Neural cell (in vitro differentiated cells): ENCODE measurements at regions not wholly inside any gene's neighbourhood (a gene's known extent, or its start where the extent isn't known, plus 50 kb on each side); places are given as distances from the start of the nearest gene placed in this dataset.

Experiments
- H2AFZ ChIP-seq: fragments of 200-600, 300-800 bp; sonication (generic), shearing (Covaris generic); 2 replicates; pipeline ENCODE4 v1.6.0; 2014; ENCODE audit warnings: low read depth, mild to moderate bottlenecking, antibody characterized with exemption, low read length, moderate library complexity
- H3F3A ChIP-seq: fragments of 200-600 bp; shearing (Covaris generic); 2 replicates; pipeline ENCODE4 v1.6.1; 2016; ENCODE audit warnings: mild to moderate bottlenecking, moderate library complexity, mixed read lengths, antibody characterized with exemption, low read length; ENCODE audit not compliant: insufficient read depth, poor library complexity, severe bottlenecking
- H3K27ac ChIP-seq: fragments of 200-600, 300-800 bp; sonication (generic), shearing (Covaris generic); 2 replicates; pipeline ENCODE4 v1.5.1; 2014; ENCODE audit warnings: mild to moderate bottlenecking, low read length, moderate library complexity
- H3K27me3 ChIP-seq: fragments of 300-800, 200-600 bp; sonication (generic), shearing (Covaris generic); 2 replicates; pipeline ENCODE4 v1.6.0; 2014; ENCODE audit warnings: mild to moderate bottlenecking, low read depth, low read length, moderate library complexity; ENCODE audit not compliant: insufficient read depth
- H3K36me3 ChIP-seq: fragments of 300-800, 200-600 bp; sonication (generic), shearing (Covaris generic); 2 replicates; pipeline ENCODE4 v1.5.1; 2014; ENCODE audit warnings: mild to moderate bottlenecking, antibody characterized with exemption, low read length, moderate library complexity; ENCODE audit not compliant: insufficient read depth
- H3K4me2 ChIP-seq: fragments of 300-800, 200-600 bp; sonication (generic), shearing (Covaris generic); 2 replicates; pipeline ENCODE4 v1.6.0; 2014; ENCODE audit warnings: mild to moderate bottlenecking, low read length
- H3K4me3 ChIP-seq: fragments of 300-800, 200-600 bp; sonication (generic), shearing (Covaris generic); 2 replicates; pipeline ENCODE4 v1.5.1; 2014; ENCODE audit warnings: mild to moderate bottlenecking, low read length, moderate library complexity
- H3K79me2 ChIP-seq: fragments of 200-600 bp; shearing (Covaris generic); replicated peaks from 2 replicates; pipeline ENCODE4 v1.6.0; 2014; ENCODE audit warnings: mild to moderate bottlenecking, low read length, moderate library complexity; ENCODE audit not compliant: insufficient read depth
- H3K9ac ChIP-seq: fragments of 300-800, 200-600 bp; sonication (generic), shearing (Covaris generic); 2 replicates; pipeline ENCODE4 v1.6.1; 2016; ENCODE audit warnings: mild to moderate bottlenecking, low read length, mixed read lengths
- H3K9me2 ChIP-seq: fragments of 200-600 bp; shearing (Covaris generic); 2 replicates; pipeline ENCODE4 v1.6.1; 2016; ENCODE audit warnings: mild to moderate bottlenecking, low read length, mixed read lengths; ENCODE audit not compliant: insufficient read depth
- H3K9me3 ChIP-seq: fragments of 200-600, 300-800 bp; sonication (generic), shearing (Covaris generic); 2 replicates; pipeline ENCODE4 v1.6.1; 2016; ENCODE audit warnings: mild to moderate bottlenecking, mixed run types, low read length, moderate library complexity, mixed read lengths
- H4K20me1 ChIP-seq: fragments of 200-600 bp; shearing (Covaris generic); 2 replicates; pipeline ENCODE4 v1.6.1; 2016; ENCODE audit warnings: mild to moderate bottlenecking, mixed run types; ENCODE audit not compliant: insufficient read depth
- CTCF ChIP-seq: fragments of 450-650 bp; IDR thresholded peaks from 2 replicates; pipeline ENCODE4 v1.5.1; 2014; ENCODE audit warnings: antibody characterized with exemption, mild to moderate bottlenecking, moderate library complexity; ENCODE audit not compliant: poor library complexity, severe bottlenecking
- EP300 ChIP-seq: fragments of 450-650 bp; conservative IDR thresholded peaks from 2 replicates; pipeline ENCODE4 v1.6.1; 2014; ENCODE audit warnings: antibody characterized with exemption, mild to moderate bottlenecking, moderate library complexity; ENCODE audit not compliant: poor library complexity, severe bottlenecking
- EZH2 ChIP-seq: fragments of 200-600, 300-800 bp; shearing (Covaris generic), sonication (generic); IDR thresholded peaks from 2 replicates; pipeline ENCODE4 v1.6.1; 2014; ENCODE audit warnings: antibody characterized with exemption, low read length, borderline replicate concordance, mild to moderate bottlenecking; ENCODE audit not compliant: insufficient read depth, poor library complexity, severe bottlenecking
- MXI1 ChIP-seq: fragments of 450-650 bp; conservative IDR thresholded peaks from 2 replicates; pipeline ENCODE4 v1.6.1; 2014; ENCODE audit warnings: antibody characterized with exemption, mild to moderate bottlenecking; ENCODE audit not compliant: poor library complexity, severe bottlenecking
- POLR2AphosphoS5 ChIP-seq: IDR thresholded peaks from 2 replicates; pipeline ENCODE4 v1.6.1; 2012
- RAD21 ChIP-seq: fragments of 450-650 bp; conservative IDR thresholded peaks from 2 replicates; pipeline ENCODE4 v1.6.1; 2014; ENCODE audit warnings: antibody characterized with exemption, mild to moderate bottlenecking, moderate library complexity
- REST ChIP-seq: IDR thresholded peaks from 2 replicates; pipeline ENCODE4 v1.6.1; 2012; ENCODE audit warnings: borderline replicate concordance
- SMC3 ChIP-seq: fragments of 450-650 bp; conservative IDR thresholded peaks from 2 replicates; pipeline ENCODE4 v1.6.1; 2014; ENCODE audit warnings: antibody characterized with exemption, mild to moderate bottlenecking, moderate library complexity; ENCODE audit not compliant: poor library complexity
- TAF1 ChIP-seq: IDR thresholded peaks from 2 replicates; pipeline ENCODE4 v1.6.1; 2012; ENCODE audit warnings: low read depth

- no peak overlapping the region for H3K4me2 ChIP-seq
- H4K20me1 ChIP-seq: no peaks in the 10 kb centered on the region
Observed at GRCh38 chr7:121503730-121504129, 107.6 kb upstream of the FAM3C start.

GRCh38 chr7:121503039-121503438 is 106.9 kb upstream of the FAM3C start:
- H4K20me1 ChIP-seq: no peaks in the 10 kb centered on the region
- no peaks in the 10 kb centered on the region for H3K9me3 ChIP-seq
- no peak overlapping the region for H3K4me3 ChIP-seq
- H2AFZ ChIP-seq: no peak overlapping the region
- TF ChIP-seq MXI1: no peak
- no peak for TF ChIP-seq RAD21
- TF ChIP-seq REST: no peak
- no peak for TF ChIP-seq EZH2
- TF ChIP-seq POLR2AphosphoS5: no peak
- TF ChIP-seq EP300: no peak
- no peak for TF ChIP-seq TAF1
- no peak for TF ChIP-seq SMC3
- TF ChIP-seq CTCF: no peak
- peaks cover 76% of the 10 kb centered on the region for H3K79me2 ChIP-seq
- H3F3A ChIP-seq: no peaks in the 10 kb centered on the region
- no peak overlapping the region for H3K4me2 ChIP-seq
- H3K36me3 ChIP-seq: no peaks in the 10 kb centered on the region
- H3K9me2 ChIP-seq: no peaks in the 10 kb centered on the region
- H3K27me3 ChIP-seq: no peaks in the 10 kb centered on the region
- no peak overlapping the region for H3K9ac ChIP-seq
- H3K27ac ChIP-seq: no peak overlapping the region

More at GRCh38 chr7:121503730-121504129, 107.6 kb upstream of the FAM3C start:
- Histone ChIP-seq H3K9me3 (no peaks in the 10 kb centered on the region), H3K36me3 (no peaks in the 10 kb centered on the region), H3K9ac (no peak overlapping the region), H3K9me2 (no peaks in the 10 kb centered on the region), H3F3A (no peaks in the 10 kb centered on the region), H2AFZ (no peak overlapping the region), H3K79me2 (peaks cover 77% of the 10 kb centered on the region), H3K27me3 (no peaks in the 10 kb centered on the region), H3K27ac (no peak overlapping the region), H3K4me3 (no peak overlapping the region)
- TF ChIP-seq SMC3: no peak
- TF ChIP-seq EZH2: no peak

GRCh38 chr7:121501566-121501965 is 105.5 kb upstream of the FAM3C start:
- Histone ChIP-seq H2AFZ (no peak overlapping the region), H3K9me3 (no peaks in the 10 kb centered on the region), H3K9ac (no peak overlapping the region), H3K27ac (no peak overlapping the region), H3K27me3 (no peaks in the 10 kb centered on the region), H3K4me3 (no peak overlapping the region), H4K20me1 (no peaks in the 10 kb centered on the region), H3K4me2 (no peak overlapping the region), H3K36me3 (no peaks in the 10 kb centered on the region), H3F3A (no peaks in the 10 kb centered on the region), H3K79me2 (peaks cover 69% of the 10 kb centered on the region), H3K9me2 (no peaks in the 10 kb centered on the region)
- TF ChIP-seq POLR2AphosphoS5 (no peak), CTCF (no peak), MXI1 (no peak), EP300 (no peak), RAD21 (no peak), EZH2 (no peak), SMC3 (no peak), TAF1 (no peak), REST (no peak)
